BLaER1 (cell line): ENCODE measurements at regions not wholly inside any gene's neighbourhood (a gene's known extent, or its start where the extent isn't known, plus 50 kb on each side); places are given as distances from the start of the nearest gene placed in this dataset.
"Not testable (repeated sequence)": the region's sequence is repeated elsewhere in the genome, so short reads cannot be mapped to it uniquely, and the experiment has no call there.

ENCODE experiments used
- H3K27ac ChIP-seq: shearing (Covaris generic); formaldehyde crosslinking; 2 replicates; pipeline ENCODE4 v1.8.1; 2022
- H3K27me3 ChIP-seq: shearing (Covaris generic); formaldehyde crosslinking; 2 replicates; pipeline ENCODE4 v1.8.1; 2022
- H3K36me3 ChIP-seq: shearing (Covaris generic); formaldehyde crosslinking; 2 replicates; pipeline ENCODE4 v1.8.1; 2022
- H3K4me1 ChIP-seq: shearing (Covaris generic); formaldehyde crosslinking; 2 replicates; pipeline ENCODE4 v1.8.1; 2022
- H3K4me2 ChIP-seq: shearing (Covaris generic); formaldehyde crosslinking; 2 replicates; pipeline ENCODE4 v1.8.1; 2022
- H3K4me3 ChIP-seq: shearing (Covaris generic); formaldehyde crosslinking; 2 replicates; pipeline ENCODE4 v1.8.1; 2022
- H3K9ac ChIP-seq: shearing (Covaris generic); formaldehyde crosslinking; 2 replicates; pipeline ENCODE4 v1.8.1; 2022
- H3K9me3 ChIP-seq: shearing (Covaris generic); formaldehyde crosslinking; 2 replicates; pipeline ENCODE4 v1.8.1; 2022
- H4K20me1 ChIP-seq: shearing (Covaris generic); formaldehyde crosslinking; 2 replicates; pipeline ENCODE4 v1.8.1; 2022
- Cebpa-rat ChIP-seq: shearing (Covaris generic); IDR thresholded peaks from 2 replicates; pipeline ENCODE4 v1.8.1; 2022

- no peaks in the 10 kb centered on the region for H4K20me1 ChIP-seq
- peaks cover 7% of the 10 kb centered on the region for H3K4me1 ChIP-seq
- TF ChIP-seq Cebpa-rat = no peak
- H3K36me3 ChIP-seq = no peaks in the 10 kb centered on the region
- no peak overlapping the region for H3K4me3 ChIP-seq
- no peak overlapping the region for H3K4me2 ChIP-seq
- H3K27ac ChIP-seq = no peak overlapping the region
- no peaks in the 10 kb centered on the region for H3K27me3 ChIP-seq
- no peak overlapping the region for H3K9ac ChIP-seq
- no peaks in the 10 kb centered on the region for H3K9me3 ChIP-seq
These were observed 82.9 kb upstream of the APBB1IP start for GRCh38 chr10:26355241-26355640.

GRCh38 chr10:26357203-26357602 lies 80.9 kb upstream of the APBB1IP start:
- Histone ChIP-seq H3K27ac (no peak overlapping the region), H3K4me1 (peaks cover 7% of the 10 kb centered on the region), H3K4me3 (no peak overlapping the region), H3K27me3 (no peaks in the 10 kb centered on the region), H4K20me1 (no peaks in the 10 kb centered on the region), H3K36me3 (no peaks in the 10 kb centered on the region), H3K9me3 (no peaks in the 10 kb centered on the region), H3K4me2 (no peak overlapping the region), H3K9ac (no peak overlapping the region)
- TF ChIP-seq Cebpa-rat = no peak

- Histone ChIP-seq H3K36me3 (no peaks in the 10 kb centered on the region), H3K4me3 (no peak overlapping the region), H3K9me3 (no peaks in the 10 kb centered on the region), H3K9ac (no peak overlapping the region), H4K20me1 (no peaks in the 10 kb centered on the region), H3K27ac (no peak overlapping the region), H3K27me3 (no peaks in the 10 kb centered on the region), H3K4me2 (no peak overlapping the region), H3K4me1 (peaks cover 7% of the 10 kb centered on the region)
- no peak for TF ChIP-seq Cebpa-rat
These were observed 80.1 kb upstream of the APBB1IP start for GRCh38 chr10:26358071-26358470.

- Histone ChIP-seq H3K4me1 (peaks cover 7% of the 10 kb centered on the region), H3K27me3 (no peaks in the 10 kb centered on the region), H3K9ac (no peak overlapping the region), H3K4me3 (no peak overlapping the region), H4K20me1 (no peaks in the 10 kb centered on the region), H3K4me2 (0 out of 2 replicates have a peak overlapping the region, but pooled peaks have one; percentile 5), H3K9me3 (no peaks in the 10 kb centered on the region), H3K27ac (no peak overlapping the region), H3K36me3 (no peaks in the 10 kb centered on the region)
- TF ChIP-seq Cebpa-rat = no peak
These were observed 78.5 kb upstream of the APBB1IP start for GRCh38 chr10:26359670-26360069.

- H3K4me2 ChIP-seq = no peak overlapping the region
- peaks cover 7% of the 10 kb centered on the region for H3K4me1 ChIP-seq
These were observed 76.8 kb upstream of the APBB1IP start for GRCh38 chr10:26361351-26361750.

GRCh38 chr10:26361971-26362370 lies 76.2 kb upstream of the APBB1IP start:
- Histone ChIP-seq H3K27ac (no peak overlapping the region), H3K4me2 (no peak overlapping the region), H3K9me3 (no peaks in the 10 kb centered on the region), H3K4me1 (peaks cover 7% of the 10 kb centered on the region), H3K27me3 (no peaks in the 10 kb centered on the region), H3K9ac (no peak overlapping the region), H3K36me3 (no peaks in the 10 kb centered on the region), H4K20me1 (no peaks in the 10 kb centered on the region), H3K4me3 (no peak overlapping the region)
- no peak for TF ChIP-seq Cebpa-rat

More at GRCh38 chr10:26361351-26361750, 76.8 kb upstream of the APBB1IP start:
- H3K27ac ChIP-seq = no peak overlapping the region
- H3K9ac ChIP-seq = no peak overlapping the region
- H3K4me3 ChIP-seq = no peak overlapping the region
- H3K27me3 ChIP-seq = no peaks in the 10 kb centered on the region
- no peak for TF ChIP-seq Cebpa-rat
- H3K9me3 ChIP-seq = no peaks in the 10 kb centered on the region
- H3K36me3 ChIP-seq = no peaks in the 10 kb centered on the region
- no peaks in the 10 kb centered on the region for H4K20me1 ChIP-seq

GRCh38 chr10:26365681-26366358 lies 72.3 kb upstream of the APBB1IP start:
- H3K27me3 ChIP-seq = no peaks in the 10 kb centered on the region
- no peak overlapping the region for H3K4me2 ChIP-seq
- TF ChIP-seq Cebpa-rat = no peak
- no peaks in the 10 kb centered on the region for H3K9me3 ChIP-seq
- H3K27ac ChIP-seq = no peak overlapping the region
- no peak overlapping the region for H3K4me3 ChIP-seq
- no peak overlapping the region for H3K9ac ChIP-seq
- H4K20me1 ChIP-seq = no peaks in the 10 kb centered on the region
- H3K36me3 ChIP-seq = no peaks in the 10 kb centered on the region
- H3K4me1 ChIP-seq = no peaks in the 10 kb centered on the region

GRCh38 chr10:26367035-26367434 lies 71.1 kb upstream of the APBB1IP start:
- H3K27ac ChIP-seq, H3K4me3 ChIP-seq, H3K9me3 ChIP-seq, H3K4me1 ChIP-seq, H3K9ac ChIP-seq, H3K27me3 ChIP-seq, H4K20me1 ChIP-seq, H3K4me2 ChIP-seq, H3K36me3 ChIP-seq: not testable (repeated sequence)

GRCh38 chr10:26367771-26368170 lies 70.4 kb upstream of the APBB1IP start:
- H3K27ac ChIP-seq = no peak overlapping the region
- TF ChIP-seq Cebpa-rat = no peak
- H3K9ac ChIP-seq = no peak overlapping the region
- no peak overlapping the region for H3K4me3 ChIP-seq
- H3K9me3 ChIP-seq = no peaks in the 10 kb centered on the region
- no peak overlapping the region for H3K4me2 ChIP-seq
- no peaks in the 10 kb centered on the region for H3K36me3 ChIP-seq
- no peaks in the 10 kb centered on the region for H3K27me3 ChIP-seq
- H4K20me1 ChIP-seq = no peaks in the 10 kb centered on the region
- H3K4me1 ChIP-seq = no peaks in the 10 kb centered on the region

GRCh38 chr10:26368463-26368862 lies 69.7 kb upstream of the APBB1IP start:
- no peaks in the 10 kb centered on the region for H4K20me1 ChIP-seq
- no peak overlapping the region for H3K27ac ChIP-seq
- H3K27me3 ChIP-seq = no peaks in the 10 kb centered on the region
- H3K36me3 ChIP-seq = no peaks in the 10 kb centered on the region
- H3K4me1 ChIP-seq = no peaks in the 10 kb centered on the region
- TF ChIP-seq Cebpa-rat = no peak
- H3K9me3 ChIP-seq = no peaks in the 10 kb centered on the region
- no peak overlapping the region for H3K4me3 ChIP-seq
- no peak overlapping the region for H3K9ac ChIP-seq
- no peak overlapping the region for H3K4me2 ChIP-seq
